ENCODE measurements at regions not wholly inside any gene's neighbourhood (a gene's known extent, or its start where the extent isn't known, plus 50 kb on each side); places are given as distances from the start of the nearest gene placed in this dataset.

DNA sequence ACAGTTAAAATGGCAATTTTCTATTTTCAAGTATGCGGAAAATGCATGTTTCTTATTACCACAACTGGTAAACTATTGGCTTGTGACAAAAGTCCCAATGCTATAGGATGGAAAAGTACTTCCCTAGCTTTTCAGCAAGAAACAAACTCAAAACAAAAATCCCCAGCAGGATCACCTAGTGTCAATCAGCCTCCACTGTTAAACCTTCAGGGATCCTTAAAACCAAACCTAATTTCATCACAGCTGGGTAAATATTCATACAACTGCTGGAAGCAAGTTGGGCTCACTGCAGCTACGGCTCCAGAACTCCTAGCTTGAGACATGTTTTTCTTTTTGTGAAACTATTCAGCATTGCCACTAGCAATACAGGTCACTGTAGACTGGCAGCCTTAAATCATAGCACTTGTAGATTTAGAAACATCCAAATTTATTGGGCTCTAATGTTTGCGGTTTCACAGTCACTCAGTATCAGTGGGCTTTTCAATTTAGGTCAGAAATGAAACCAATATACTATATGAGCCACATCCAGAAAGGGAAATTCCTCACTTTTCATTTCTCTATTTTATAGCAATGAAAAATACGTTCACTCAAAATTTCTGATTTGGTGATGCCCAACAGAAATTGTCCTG is 145.2 kb upstream of the ANK3 start:
- peaks cover 39% of the 10 kb centered on the region for H3K4me1 ChIP-seq (ENCODE audit: low read length)
- H4K20me1 ChIP-seq (ENCODE audit: insufficient read depth, low read length), result no peaks in the 10 kb centered on the region
- no peak for TF ChIP-seq EZH2phosphoT487 (IDR thresholded peaks at IDR 0.05; ENCODE audit: low read depth)
- TF ChIP-seq, protein P1, sequence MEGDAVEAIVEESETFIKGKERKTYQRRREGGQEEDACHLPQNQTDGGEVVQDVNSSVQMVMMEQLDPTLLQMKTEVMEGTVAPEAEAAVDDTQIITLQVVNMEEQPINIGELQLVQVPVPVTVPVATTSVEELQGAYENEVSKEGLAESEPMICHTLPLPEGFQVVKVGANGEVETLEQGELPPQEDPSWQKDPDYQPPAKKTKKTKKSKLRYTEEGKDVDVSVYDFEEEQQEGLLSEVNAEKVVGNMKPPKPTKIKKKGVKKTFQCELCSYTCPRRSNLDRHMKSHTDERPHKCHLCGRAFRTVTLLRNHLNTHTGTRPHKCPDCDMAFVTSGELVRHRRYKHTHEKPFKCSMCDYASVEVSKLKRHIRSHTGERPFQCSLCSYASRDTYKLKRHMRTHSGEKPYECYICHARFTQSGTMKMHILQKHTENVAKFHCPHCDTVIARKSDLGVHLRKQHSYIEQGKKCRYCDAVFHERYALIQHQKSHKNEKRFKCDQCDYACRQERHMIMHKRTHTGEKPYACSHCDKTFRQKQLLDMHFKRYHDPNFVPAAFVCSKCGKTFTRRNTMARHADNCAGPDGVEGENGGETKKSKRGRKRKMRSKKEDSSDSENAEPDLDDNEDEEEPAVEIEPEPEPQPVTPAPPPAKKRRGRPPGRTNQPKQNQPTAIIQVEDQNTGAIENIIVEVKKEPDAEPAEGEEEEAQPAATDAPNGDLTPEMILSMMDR (IDR thresholded peaks at IDR 0.05; ENCODE audit: low read depth, low read length), result no peak
- H3K27ac ChIP-seq (ENCODE audit: low read length), result no peak overlapping the region
- H3K4me2 ChIP-seq (ENCODE audit: low read length), result peak overlapping the region; percentile 74
- no peaks in the 10 kb centered on the region for H3K36me3 ChIP-seq (replicated peaks; ENCODE audit: low read depth, low read length)
- H3K9me3 ChIP-seq (ENCODE audit: insufficient read depth, low read length), result no peaks in the 10 kb centered on the region
- H3K27me3 ChIP-seq (ENCODE audit: low read depth, low read length), result peaks cover 13% of the 10 kb centered on the region
- no peak overlapping the region for H3K9ac ChIP-seq (ENCODE audit: low read length)
- H3K79me2 ChIP-seq (ENCODE audit: low read length), result no peaks in the 10 kb centered on the region
- no peak overlapping the region for H2AFZ ChIP-seq (ENCODE audit: low read depth, low read length)
- peak overlapping the region; percentile 50 for H3K4me3 ChIP-seq (ENCODE audit: low read length)

DNA sequence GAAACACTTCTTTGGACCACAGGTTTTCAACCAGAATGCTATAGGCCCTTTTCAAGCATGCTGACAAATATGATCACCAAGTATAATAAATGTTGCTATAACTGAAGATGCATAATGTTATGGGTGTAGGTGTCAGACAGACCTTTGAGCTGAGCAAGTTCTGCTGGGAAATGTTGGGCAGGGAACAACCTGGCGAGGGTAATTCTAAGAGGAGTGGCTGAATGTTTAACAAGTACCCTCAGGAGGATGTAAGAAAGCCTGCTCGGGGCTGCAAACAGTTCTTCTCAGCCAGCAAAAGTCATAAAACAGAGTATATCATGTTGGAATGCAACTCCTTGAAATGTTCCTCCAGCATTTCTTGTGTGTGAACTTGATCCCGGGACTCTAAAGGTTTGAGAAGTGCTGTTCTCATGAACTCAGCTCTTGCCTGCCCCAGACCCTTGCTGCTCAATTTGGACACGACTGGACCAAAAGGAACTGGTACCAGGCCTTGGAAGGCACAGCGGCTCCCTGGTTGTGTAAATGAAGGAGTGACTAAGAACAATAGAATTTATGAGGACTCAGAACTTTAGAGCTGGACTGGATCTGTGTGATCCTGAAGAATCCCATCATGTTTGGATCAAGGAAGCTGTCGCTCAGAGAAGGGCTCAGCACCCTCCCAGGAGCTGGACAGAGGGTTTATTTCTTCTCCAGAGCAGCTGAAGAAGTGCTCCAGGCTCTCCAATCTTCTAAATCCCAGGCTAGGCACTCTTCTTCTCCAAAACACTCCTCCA is 143.2 kb upstream of the ANK3 start:
- no peaks in the 10 kb centered on the region for H3K36me3 ChIP-seq (replicated peaks; ENCODE audit: low read depth, low read length)
- no peak for TF ChIP-seq EZH2phosphoT487 (IDR thresholded peaks at IDR 0.05; ENCODE audit: low read depth)
- TF ChIP-seq, protein P1 (IDR thresholded peaks at IDR 0.05; ENCODE audit: low read depth, low read length), result no peak
- peaks cover 26% of the 10 kb centered on the region for H3K4me1 ChIP-seq (ENCODE audit: low read length)
- H3K9ac ChIP-seq (ENCODE audit: low read length), result no peak overlapping the region
- H3K79me2 ChIP-seq (ENCODE audit: low read length), result no peaks in the 10 kb centered on the region
- no peak overlapping the region for H3K4me3 ChIP-seq (ENCODE audit: low read length)
- no peaks in the 10 kb centered on the region for H4K20me1 ChIP-seq (ENCODE audit: insufficient read depth, low read length)
- H2AFZ ChIP-seq (ENCODE audit: low read depth, low read length), result no peak overlapping the region
- H3K27ac ChIP-seq (ENCODE audit: low read length), result no peak overlapping the region
- no peak overlapping the region for H3K4me2 ChIP-seq (ENCODE audit: low read length)
- H3K9me3 ChIP-seq (ENCODE audit: insufficient read depth, low read length), result no peaks in the 10 kb centered on the region
- H3K27me3 ChIP-seq (ENCODE audit: low read depth, low read length), result peaks cover 13% of the 10 kb centered on the region

DNA sequence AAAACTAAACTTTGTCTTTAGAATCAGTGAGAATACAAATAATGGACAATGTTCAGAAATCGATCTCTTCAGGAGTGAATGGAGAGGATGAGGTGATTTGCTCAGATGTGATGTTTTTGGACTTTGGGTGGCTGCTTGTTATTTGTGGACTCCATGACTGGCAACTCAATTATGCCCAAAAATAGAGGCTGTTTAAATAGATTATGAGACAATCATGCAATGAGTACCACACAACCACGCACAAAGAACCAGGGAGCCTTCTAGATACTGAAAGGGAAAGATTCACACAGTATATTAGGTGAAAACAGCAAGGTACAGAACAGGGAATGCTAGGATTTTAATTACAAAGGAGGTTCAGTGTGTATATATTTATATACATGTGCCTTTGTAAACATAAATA is 141.3 kb upstream of the ANK3 start:
- TF ChIP-seq, protein P1 (IDR thresholded peaks at IDR 0.05; ENCODE audit: low read depth, low read length), result no peak
- no peak for TF ChIP-seq EZH2phosphoT487 (IDR thresholded peaks at IDR 0.05; ENCODE audit: low read depth)
- Histone ChIP-seq H3K4me2 (ENCODE audit: low read length) (no peak overlapping the region), H3K4me3 (ENCODE audit: low read length) (no peak overlapping the region), H3K27me3 (ENCODE audit: low read depth, low read length) (peaks cover 6% of the 10 kb centered on the region), H3K4me1 (ENCODE audit: low read length) (peaks cover 17% of the 10 kb centered on the region), H4K20me1 (ENCODE audit: insufficient read depth, low read length) (no peaks in the 10 kb centered on the region), H3K27ac (ENCODE audit: low read length) (no peak overlapping the region), H3K79me2 (ENCODE audit: low read length) (no peaks in the 10 kb centered on the region), H3K36me3 (replicated peaks; ENCODE audit: low read depth, low read length) (no peaks in the 10 kb centered on the region), H3K9me3 (ENCODE audit: insufficient read depth, low read length) (no peaks in the 10 kb centered on the region), H2AFZ (ENCODE audit: low read depth, low read length) (no peak overlapping the region), H3K9ac (ENCODE audit: low read length) (no peak overlapping the region)

DNA sequence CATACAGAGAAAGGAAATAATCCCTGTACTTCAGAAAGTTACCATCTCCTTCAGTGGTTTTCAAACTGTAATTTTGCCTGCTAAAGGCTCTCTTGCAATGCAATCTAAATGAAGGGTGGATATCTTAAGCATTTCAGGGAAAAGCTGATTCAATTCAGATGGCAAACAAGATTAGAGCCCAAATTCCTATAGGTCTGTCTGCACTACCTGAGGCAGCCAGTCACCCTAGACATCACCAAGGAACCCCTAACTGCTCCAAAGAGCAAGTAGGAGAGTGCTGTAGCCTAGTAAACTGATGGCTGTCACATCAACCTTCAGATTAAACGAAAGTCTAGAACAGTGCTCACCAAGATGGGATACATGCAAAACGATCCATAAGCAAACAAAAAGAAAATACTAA is 138.0 kb upstream of the ANK3 start:
- Histone ChIP-seq H3K36me3 (replicated peaks; ENCODE audit: low read depth, low read length) (no peaks in the 10 kb centered on the region), H3K27me3 (ENCODE audit: low read depth, low read length) (no peaks in the 10 kb centered on the region), H3K4me2 (ENCODE audit: low read length) (no peak overlapping the region), H3K9me3 (ENCODE audit: insufficient read depth, low read length) (no peaks in the 10 kb centered on the region), H3K4me3 (ENCODE audit: low read length) (no peak overlapping the region), H3K79me2 (ENCODE audit: low read length) (no peaks in the 10 kb centered on the region), H3K4me1 (ENCODE audit: low read length) (no peaks in the 10 kb centered on the region), H4K20me1 (ENCODE audit: insufficient read depth, low read length) (no peaks in the 10 kb centered on the region), H3K27ac (ENCODE audit: low read length) (no peak overlapping the region), H3K9ac (ENCODE audit: low read length) (no peak overlapping the region), H2AFZ (ENCODE audit: low read depth, low read length) (no peak overlapping the region)
- no peak for TF ChIP-seq EZH2phosphoT487 (IDR thresholded peaks at IDR 0.05; ENCODE audit: low read depth)
- TF ChIP-seq, protein P1 (IDR thresholded peaks at IDR 0.05; ENCODE audit: low read depth, low read length), result no peak
